ENCODE measurements at regions not wholly inside any gene's neighbourhood (a gene's known extent, or its start where the extent isn't known, plus 50 kb on each side); places are given as distances from the start of the nearest gene placed in this dataset.

DNA sequence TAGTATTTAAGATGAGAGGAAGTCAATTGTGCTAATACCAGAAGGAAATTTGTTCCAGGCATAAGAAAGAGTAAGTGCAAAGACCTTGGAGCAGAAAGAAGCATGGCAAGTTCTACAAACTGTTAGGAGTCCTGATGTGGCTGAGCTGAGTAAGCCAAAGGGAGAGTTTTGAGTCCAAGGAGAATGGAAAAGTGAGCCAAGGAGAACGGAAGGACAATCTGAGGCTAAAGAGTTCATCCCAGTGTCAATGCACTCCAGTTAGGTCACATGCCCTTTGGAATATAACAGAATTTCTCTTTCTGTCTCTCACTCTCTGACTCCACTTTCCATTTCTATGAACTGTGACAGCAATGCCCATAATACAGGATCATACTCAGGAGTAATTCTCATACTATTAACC lies 224.7 kb downstream of the CAAP1 start:
- TF ChIP-seq, protein P1, sequence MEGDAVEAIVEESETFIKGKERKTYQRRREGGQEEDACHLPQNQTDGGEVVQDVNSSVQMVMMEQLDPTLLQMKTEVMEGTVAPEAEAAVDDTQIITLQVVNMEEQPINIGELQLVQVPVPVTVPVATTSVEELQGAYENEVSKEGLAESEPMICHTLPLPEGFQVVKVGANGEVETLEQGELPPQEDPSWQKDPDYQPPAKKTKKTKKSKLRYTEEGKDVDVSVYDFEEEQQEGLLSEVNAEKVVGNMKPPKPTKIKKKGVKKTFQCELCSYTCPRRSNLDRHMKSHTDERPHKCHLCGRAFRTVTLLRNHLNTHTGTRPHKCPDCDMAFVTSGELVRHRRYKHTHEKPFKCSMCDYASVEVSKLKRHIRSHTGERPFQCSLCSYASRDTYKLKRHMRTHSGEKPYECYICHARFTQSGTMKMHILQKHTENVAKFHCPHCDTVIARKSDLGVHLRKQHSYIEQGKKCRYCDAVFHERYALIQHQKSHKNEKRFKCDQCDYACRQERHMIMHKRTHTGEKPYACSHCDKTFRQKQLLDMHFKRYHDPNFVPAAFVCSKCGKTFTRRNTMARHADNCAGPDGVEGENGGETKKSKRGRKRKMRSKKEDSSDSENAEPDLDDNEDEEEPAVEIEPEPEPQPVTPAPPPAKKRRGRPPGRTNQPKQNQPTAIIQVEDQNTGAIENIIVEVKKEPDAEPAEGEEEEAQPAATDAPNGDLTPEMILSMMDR (IDR thresholded peaks at IDR 0.05; ENCODE audit: low read depth, low read length, poor library complexity, severe bottlenecking): no peak
- TF ChIP-seq EZH2phosphoT487 (IDR thresholded peaks at IDR 0.05; ENCODE audit: borderline replicate concordance, low read length): no peak
